NCI-H128 (cell line): ENCODE measurements at regions not wholly inside any gene's neighbourhood (a gene's known extent, or its start where the extent isn't known, plus 50 kb on each side); places are given as distances from the start of the nearest gene placed in this dataset.

Experiments
- DNase-seq: peaks from one replicate; lab custom pipeline; 2025; ENCODE audit not compliant: unreplicated experiment; lab: John Stamatoyannopoulos, UW

GRCh38 chr10:94277450-94277849 lies 85.3 kb downstream of the NOC3L start:
- no peak for DNase-seq

- no peak for DNase-seq
These were observed 82.7 kb downstream of the NOC3L start for GRCh38 chr10:94279835-94280709.

- DNase-seq = no peak
These were observed 81.1 kb downstream of the NOC3L start for GRCh38 chr10:94281654-94282053.

GRCh38 chr10:94282369-94282768 lies 80.4 kb downstream of the NOC3L start:
- DNase-seq = no peak
